Stomach (tissue), 8 donors: ENCODE measurements at regions not wholly inside any gene's neighbourhood (a gene's known extent, or its start where the extent isn't known, plus 50 kb on each side); places are given as distances from the start of the nearest gene placed in this dataset.
A peak's percentile ranks its signal among the peaks of the same experiment; 100 is the strongest.

Experiments
- DNase-seq, 2 donors: peaks; one replicate each; pipeline versions ENCODE4 v3.0.0 to v3.0.0-alpha.2; 2013 to 2019
- H3K27ac ChIP-seq, 5 donors: fragments of 200-600 bp in 4 of 5; sonication (generic) in 4 of 5; one replicate each; pipeline ENCODE4 v1.5.1; 2013 to 2019; ENCODE audit warnings: mild to moderate bottlenecking in 1 of 5, moderate library complexity in 1 of 5
- H3K27me3 ChIP-seq, 3 donors: fragments of 200-600 bp; sonication (generic); one replicate each; pipeline ENCODE4 v1.5.1; 2017 to 2019; ENCODE audit warnings: mixed run types in 1 of 3
- H3K36me3 ChIP-seq, 4 donors: fragments of 200-600 bp; sonication (generic); 1 replicate in 3 of 4; 2 replicates in 1 of 4; pipeline ENCODE4 v1.5.1; 2016 to 2019
- H3K4me1 ChIP-seq, 4 donors: fragments of 200-600 bp; sonication (generic); one replicate each; pipeline ENCODE4 v1.5.1; 2016 to 2019
- H3K4me3 ChIP-seq, 4 donors: fragments of 200-600 bp; sonication (generic) in 3 of 4; one replicate each; pipeline ENCODE4 v1.5.1; 2016 to 2019; ENCODE audit warnings: mild to moderate bottlenecking in 1 of 4
- H3K9me3 ChIP-seq, 4 donors: fragments of 200-600 bp; sonication (generic); one replicate each; pipeline ENCODE4 v1.5.1; 2016 to 2019
- CTCF ChIP-seq, 7 experiments: fragments of 450-650 bp in 4 of 7; fragments of 200-600 bp in 3 of 7; sonication (generic) in 3 of 7; IDR thresholded peaks; one replicate each; pipeline ENCODE4 v1.5.1; 2016 to 2019; ENCODE audit warnings: antibody characterized with exemption in 7 of 7, control low read depth in 2 of 7, mild to moderate bottlenecking in 1 of 7
- EP300 ChIP-seq: sonication (generic); formaldehyde crosslinking; IDR thresholded peaks from one replicate; pipeline ENCODE4 v1.6.1; 2017; ENCODE audit warnings: antibody characterized with exemption
- POLR2A ChIP-seq, 4 donors: fragments of 450-650 bp; IDR thresholded peaks; one replicate each; pipeline ENCODE4 v1.6.1; 2016; ENCODE audit warnings: antibody characterized with exemption in 4 of 4, control low read depth in 2 of 4, mild to moderate bottlenecking in 1 of 4, moderate library complexity in 1 of 4
- POLR2AphosphoS5 ChIP-seq, 3 donors: sonication (generic); formaldehyde crosslinking; IDR thresholded peaks; one replicate each; pipeline ENCODE4 v1.6.1; 2016; ENCODE audit warnings: antibody characterized with exemption in 3 of 3
- WGBS, 5 donors: extraction: QIAGEN DNeasy Blood & Tissue Kit in 3 of 5; methylation state at CpG; one replicate each; pipeline versions ENCODE4 v1.1.5 to v1.1.7; 2013 to 2018; 5-methylcytosine and 5-hydroxymethylcytosine counted together
- intact Hi-C: fragments of 100-400 bp; cut with DNase I; formaldehyde crosslinking; loops from one replicate; pipeline ENCODE4 v1.15.1; 2023; ENCODE audit warnings: low total_unique reads
- donor health status: healthy with polysubstance abuse.
- donor health status: Bipolar disorder and iron deficiency.
- donor health status: healthy.

- H3K27me3 ChIP-seq = no peaks in the 10 kb centered on the region
- no peak for TF ChIP-seq POLR2AphosphoS5 (IDR thresholded peaks at IDR 0.05)
- no peak for TF ChIP-seq CTCF (IDR thresholded peaks at IDR 0.05)
- TF ChIP-seq POLR2A (IDR thresholded peaks at IDR 0.05) = no peak
- TF ChIP-seq EP300 = no peak
These were observed 465.0 kb downstream of the TDRD3 start for GRCh38 chr13:60862036-60862435.

GRCh38 chr13:60857698-60858097, 460.7 kb downstream of the TDRD3 start:
- intact Hi-C loops = no loop called here
- H3K4me3 ChIP-seq = no peak overlapping the region
- H3K27me3 ChIP-seq = no peaks in the 10 kb centered on the region
- no peak overlapping the region for H3K27ac ChIP-seq
- TF ChIP-seq CTCF (IDR thresholded peaks at IDR 0.05) = no peak
- TF ChIP-seq POLR2A (IDR thresholded peaks at IDR 0.05) = no peak
- TF ChIP-seq EP300 = no peak
- TF ChIP-seq POLR2AphosphoS5 (IDR thresholded peaks at IDR 0.05) = no peak
- no peaks in the 10 kb centered on the region for H3K4me1 ChIP-seq
- no peaks in the 10 kb centered on the region for H3K36me3 ChIP-seq
- 81 to 86% (median 84%) methylated on average over 4 of the region's 4 CpGs for WGBS, 5 donors
- no peak for DNase-seq
- H3K9me3 ChIP-seq = peaks cover 0 to 10% (median 7%) of the 10 kb centered on the region in 4 donors

More at GRCh38 chr13:60862036-60862435, 465.0 kb downstream of the TDRD3 start:
- Histone ChIP-seq H3K9me3 (peaks cover 0 to 15% (median 7%) of the 10 kb centered on the region in 4 donors), H3K36me3 (no peaks in the 10 kb centered on the region), H3K4me1 (no peaks in the 10 kb centered on the region), H3K4me3 (no peak overlapping the region), H3K27ac (no peak overlapping the region)
- intact Hi-C loops = no loop called here
- no peak for DNase-seq
- 81 to 89% (median 88%) methylated on average over 1 of the region's 1 CpG for WGBS, 5 donors

GRCh38 chr13:60852886-60853285, 455.9 kb downstream of the TDRD3 start:
- peaks cover 0 to 20% (median 11%) of the 10 kb centered on the region in 4 donors for H3K9me3 ChIP-seq
- no peak for TF ChIP-seq EP300
- 70 to 91% (median 89%) methylated on average over 4 of the region's 4 CpGs for WGBS, 5 donors
- H3K36me3 ChIP-seq = no peaks in the 10 kb centered on the region
- no peak overlapping the region for H3K27ac ChIP-seq
- H3K4me1 ChIP-seq = no peaks in the 10 kb centered on the region
- H3K27me3 ChIP-seq = no peaks in the 10 kb centered on the region
- H3K4me3 ChIP-seq = no peak overlapping the region
- no peak for DNase-seq
- intact Hi-C loops = no loop called here

- no peaks in the 10 kb centered on the region for H3K36me3 ChIP-seq
- no peak for DNase-seq
- H3K4me1 ChIP-seq = no peaks in the 10 kb centered on the region
- intact Hi-C loops = no loop called here
- no peaks in the 10 kb centered on the region for H3K27me3 ChIP-seq
- H3K9me3 ChIP-seq = peaks cover 0 to 29% (median 13%) of the 10 kb centered on the region in 4 donors
- no peak for TF ChIP-seq EP300
- H3K27ac ChIP-seq = no peak overlapping the region
- no peak overlapping the region for H3K4me3 ChIP-seq
These were observed 454.4 kb downstream of the TDRD3 start for GRCh38 chr13:60851378-60851777.

- Histone ChIP-seq H3K27me3 (no peaks in the 10 kb centered on the region), H3K4me1 (no peaks in the 10 kb centered on the region), H3K36me3 (no peaks in the 10 kb centered on the region), H3K27ac (no peak overlapping the region), H3K9me3 (peaks cover 0 to 38% (median 15%) of the 10 kb centered on the region in 4 donors), H3K4me3 (no peak overlapping the region)
- intact Hi-C loops = no loop called here
- peak in 1 of 2 donors; percentile 5 for DNase-seq
- TF ChIP-seq CTCF (IDR thresholded peaks at IDR 0.05) (no peak), POLR2A (IDR thresholded peaks at IDR 0.05) (no peak), POLR2AphosphoS5 (IDR thresholded peaks at IDR 0.05) (no peak), EP300 (no peak)
- WGBS, 5 donors = 48 to 69% (median 55%) methylated on average over 2 of the region's 2 CpGs
These were observed 453.5 kb downstream of the TDRD3 start for GRCh38 chr13:60850526-60850925.
